ENCODE measurements at regions not wholly inside any gene's neighbourhood (a gene's known extent, or its start where the extent isn't known, plus 50 kb on each side); places are given as distances from the start of the nearest gene placed in this dataset.
"Not testable (repeated sequence)": the region's sequence is repeated elsewhere in the genome, so short reads cannot be mapped to it uniquely, and the experiment has no call there.

- not testable (repeated sequence) for TF ChIP-seq CTCF, POLR2A, POLR2AphosphoS5 (IDR thresholded peaks at IDR 0.05)
Observed at GRCh38 chr1:148219229-148219628, 67.1 kb upstream of the NBPF11 start.

Data from transverse colon (tissue), 4 donors.